Coronary artery (tissue), 2 donors: ENCODE measurements at regions not wholly inside any gene's neighbourhood (a gene's known extent, or its start where the extent isn't known, plus 50 kb on each side); places are given as distances from the start of the nearest gene placed in this dataset.

Source experiments
- DNase-seq: peaks from one replicate; pipeline ENCODE4 v3.0.0-alpha.2; 2017; ENCODE audit warnings: low spot score
- H3K27ac ChIP-seq, 2 donors: fragments of 200-600 bp; sonication (generic); one replicate each; pipeline ENCODE4 v1.5.1; 2016 to 2019
- H3K4me3 ChIP-seq: fragments of 200-600 bp; sonication (generic); 2 replicates; pipeline ENCODE4 v1.5.1; 2016; ENCODE audit warnings: mild to moderate bottlenecking, moderate library complexity
- CTCF ChIP-seq: fragments of 200-600 bp; sonication (generic); IDR thresholded peaks from one replicate; pipeline ENCODE4 v1.5.1; 2019; ENCODE audit warnings: antibody characterized with exemption

- no peak overlapping the region for H3K4me3 ChIP-seq
- no peak for TF ChIP-seq CTCF
- DNase-seq, result no peak
- no peak overlapping the region for H3K27ac ChIP-seq
Observed at GRCh38 chr5:5782402-5782801, 359.9 kb downstream of the ICE1 start.

- Histone ChIP-seq H3K4me3 (no peak overlapping the region), H3K27ac (no peak overlapping the region)
- no peak for TF ChIP-seq CTCF
- no peak for DNase-seq
Observed at GRCh38 chr5:5781335-5781734, 358.9 kb downstream of the ICE1 start.

GRCh38 chr5:5780253-5780652, 357.8 kb downstream of the ICE1 start:
- no peak for TF ChIP-seq CTCF
- no peak overlapping the region for H3K4me3 ChIP-seq
- no peak overlapping the region for H3K27ac ChIP-seq
- DNase-seq, result no peak

GRCh38 chr5:5777013-5777412, 354.5 kb downstream of the ICE1 start:
- TF ChIP-seq CTCF, result no peak
- DNase-seq, result no peak
- H3K4me3 ChIP-seq, result no peak overlapping the region
- no peak overlapping the region for H3K27ac ChIP-seq

GRCh38 chr5:5772202-5772601, 349.7 kb downstream of the ICE1 start:
- H3K27ac ChIP-seq, result no peak overlapping the region
- H3K4me3 ChIP-seq, result no peak overlapping the region
- TF ChIP-seq CTCF, result no peak
- no peak for DNase-seq

- no peak for TF ChIP-seq CTCF
- H3K4me3 ChIP-seq, result no peak overlapping the region
- DNase-seq, result no peak
- H3K27ac ChIP-seq, result no peak overlapping the region
Observed at GRCh38 chr5:5770825-5771224, 348.3 kb downstream of the ICE1 start.

GRCh38 chr5:5767286-5767928, 344.9 kb downstream of the ICE1 start:
- H3K4me3 ChIP-seq, result no peak overlapping the region
- DNase-seq, result no peak
- H3K27ac ChIP-seq, result no peak overlapping the region
- TF ChIP-seq CTCF, result no peak
